HG03432 (cell line): ENCODE measurements at regions not wholly inside any gene's neighbourhood (a gene's known extent, or its start where the extent isn't known, plus 50 kb on each side); places are given as distances from the start of the nearest gene placed in this dataset.

ENCODE experiments used
- ATAC-seq: cut with Tn5 transposase; IDR thresholded peaks from one replicate; pipeline ENCODE4 v1.9.1; 2021; ENCODE audit warnings: mild to moderate bottlenecking, moderate library complexity; ENCODE audit not compliant: unreplicated experiment

DNA sequence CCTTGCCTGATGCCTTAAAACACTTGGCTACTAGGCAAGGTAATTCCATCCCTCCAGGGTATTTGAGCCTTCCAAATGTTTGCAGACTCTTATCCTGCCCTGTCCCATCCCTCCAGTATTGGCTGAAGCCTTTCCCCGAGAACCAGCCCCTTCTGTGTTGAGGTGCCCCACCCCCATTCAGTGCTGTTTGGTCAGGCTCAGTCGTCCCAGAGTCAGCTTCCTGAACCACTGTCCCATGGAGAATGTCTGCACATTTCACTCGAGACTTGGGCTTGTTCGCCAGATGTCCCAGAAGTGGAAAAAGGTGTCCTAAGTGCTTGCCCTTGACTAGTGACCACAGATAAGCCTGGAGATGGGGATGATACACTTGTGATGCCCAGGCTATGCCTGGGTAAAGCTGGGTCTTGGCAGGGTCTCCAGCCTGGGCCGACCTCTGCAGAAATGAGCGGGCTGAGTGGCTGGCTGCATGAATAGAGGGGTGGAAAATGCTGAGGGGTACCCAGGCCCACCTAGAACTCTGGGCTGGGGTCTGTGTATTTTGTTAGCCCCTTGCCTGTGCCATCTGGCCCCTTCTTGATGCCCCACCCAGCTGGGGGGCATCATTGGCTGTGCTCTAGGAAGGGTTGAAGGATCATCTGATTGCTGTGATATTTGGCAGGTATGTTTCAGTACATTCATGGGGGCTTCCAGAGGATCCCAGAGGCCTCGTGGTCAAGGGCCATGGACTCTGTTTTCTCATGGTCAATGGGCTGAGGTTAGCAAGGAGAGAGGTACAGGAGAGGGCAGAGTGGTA lies 178.4 kb downstream of the MACROH2A1 start:
- ATAC-seq, result no peak

DNA sequence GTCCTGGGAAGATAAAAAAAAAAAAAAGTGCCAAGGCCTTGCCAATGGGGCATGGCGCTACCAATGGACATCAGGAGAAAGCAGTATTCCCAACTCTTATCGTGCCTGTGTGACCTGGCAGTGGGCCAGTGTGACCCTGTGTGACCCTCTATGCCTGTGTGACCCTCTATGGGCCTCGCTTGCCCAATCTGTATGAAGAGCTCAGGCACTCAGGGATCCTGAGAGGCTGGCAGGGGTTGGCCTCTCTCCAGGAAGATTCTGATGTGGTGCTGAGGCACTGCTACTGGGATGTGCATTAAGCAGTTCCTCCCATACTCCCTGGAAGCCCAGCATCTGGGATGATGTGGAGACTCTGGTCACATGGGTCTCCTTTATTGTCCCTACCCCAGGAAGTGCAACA lies 179.2 kb downstream of the MACROH2A1 start:
- no peak for ATAC-seq

DNA sequence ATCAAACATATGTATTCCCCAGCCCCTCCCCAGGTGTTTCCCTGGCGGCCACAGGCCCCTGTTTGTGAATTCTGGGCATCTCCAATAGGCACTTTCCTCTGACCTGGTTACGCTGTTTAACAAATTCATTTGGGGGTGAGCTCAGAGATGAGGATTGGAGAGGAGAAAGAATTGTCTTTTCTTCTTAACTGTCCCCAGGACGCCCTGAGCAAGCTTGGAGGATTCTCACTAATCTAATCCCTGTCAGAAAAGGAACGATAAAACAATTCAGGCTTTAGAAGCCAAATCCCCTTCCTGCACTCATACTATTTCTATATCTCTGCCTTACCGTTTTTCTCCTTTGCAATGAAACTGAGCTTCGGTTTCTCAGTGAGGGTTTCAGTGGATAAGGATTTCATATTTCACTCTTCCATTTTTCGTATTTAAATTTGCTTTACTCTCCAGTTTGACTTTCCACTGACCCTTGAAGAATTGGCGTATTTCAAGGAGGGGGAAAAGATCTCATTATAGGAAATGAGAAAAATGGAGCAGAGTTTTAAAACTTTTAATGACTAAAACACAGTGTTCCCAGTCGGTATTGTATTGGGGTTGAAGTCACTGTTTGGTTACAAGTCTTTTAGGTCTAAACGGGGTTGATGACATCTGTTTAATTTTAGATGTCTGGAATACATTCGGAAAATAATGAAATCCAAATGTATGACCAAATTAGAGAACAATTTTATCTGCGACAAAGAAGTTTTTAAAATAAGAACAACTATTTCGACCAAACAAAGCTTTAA lies 180.1 kb downstream of the MACROH2A1 start:
- ATAC-seq, result no peak

DNA sequence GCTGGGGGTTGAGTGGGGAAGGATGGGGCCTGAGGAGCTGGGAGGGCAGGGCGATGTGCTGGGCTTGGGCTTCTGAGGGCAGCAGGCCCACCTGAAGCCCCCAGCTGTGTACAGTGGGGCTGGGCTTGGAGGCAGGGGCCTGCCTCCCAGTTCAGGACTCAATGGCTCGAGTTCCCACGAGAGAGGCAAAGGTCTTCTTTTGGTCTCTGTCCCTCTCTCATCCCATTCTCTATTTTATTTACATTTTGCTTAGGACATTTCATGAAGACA lies 180.6 kb downstream of the MACROH2A1 start:
- ATAC-seq, result no peak

DNA sequence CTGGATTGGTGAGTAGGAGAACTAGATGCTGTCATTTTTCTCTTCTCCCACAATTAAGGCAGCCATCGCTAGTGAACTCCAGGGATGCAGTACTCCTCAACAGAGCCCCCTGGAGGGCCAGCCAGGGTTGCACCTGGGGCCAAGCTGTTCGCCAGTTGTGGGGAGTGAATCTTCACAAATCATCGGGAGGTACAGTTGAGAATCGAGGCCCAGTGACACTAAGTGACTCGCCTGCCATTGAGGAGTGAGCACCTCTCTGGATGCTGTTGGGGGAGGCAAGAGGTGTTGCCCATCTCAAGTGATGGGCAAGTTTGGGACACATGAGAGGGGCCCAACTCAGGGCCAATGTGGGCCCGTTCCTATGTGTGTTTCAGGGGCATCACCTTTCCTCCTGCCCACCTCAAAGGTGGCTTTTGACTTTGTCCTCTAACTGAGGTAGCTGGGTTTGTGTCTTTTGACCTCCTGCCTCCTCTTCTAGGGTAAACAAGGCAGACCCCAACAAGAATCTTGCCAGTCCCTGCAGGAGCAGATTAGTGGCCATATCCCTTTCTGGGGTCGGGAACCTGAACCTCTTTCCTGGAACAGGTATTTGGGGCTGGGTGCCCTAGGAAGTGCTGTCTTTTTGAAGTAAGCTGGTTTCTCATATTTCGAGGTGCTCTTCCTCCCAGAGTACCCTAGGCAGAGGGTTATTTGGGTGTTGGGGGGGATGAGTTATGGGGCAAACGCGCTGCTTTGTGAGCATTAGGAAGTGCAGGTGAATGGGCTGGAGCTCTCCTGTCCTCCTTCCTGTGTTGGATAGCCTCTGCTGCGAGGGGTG lies 181.2 kb downstream of the MACROH2A1 start:
- ATAC-seq, result no peak

DNA sequence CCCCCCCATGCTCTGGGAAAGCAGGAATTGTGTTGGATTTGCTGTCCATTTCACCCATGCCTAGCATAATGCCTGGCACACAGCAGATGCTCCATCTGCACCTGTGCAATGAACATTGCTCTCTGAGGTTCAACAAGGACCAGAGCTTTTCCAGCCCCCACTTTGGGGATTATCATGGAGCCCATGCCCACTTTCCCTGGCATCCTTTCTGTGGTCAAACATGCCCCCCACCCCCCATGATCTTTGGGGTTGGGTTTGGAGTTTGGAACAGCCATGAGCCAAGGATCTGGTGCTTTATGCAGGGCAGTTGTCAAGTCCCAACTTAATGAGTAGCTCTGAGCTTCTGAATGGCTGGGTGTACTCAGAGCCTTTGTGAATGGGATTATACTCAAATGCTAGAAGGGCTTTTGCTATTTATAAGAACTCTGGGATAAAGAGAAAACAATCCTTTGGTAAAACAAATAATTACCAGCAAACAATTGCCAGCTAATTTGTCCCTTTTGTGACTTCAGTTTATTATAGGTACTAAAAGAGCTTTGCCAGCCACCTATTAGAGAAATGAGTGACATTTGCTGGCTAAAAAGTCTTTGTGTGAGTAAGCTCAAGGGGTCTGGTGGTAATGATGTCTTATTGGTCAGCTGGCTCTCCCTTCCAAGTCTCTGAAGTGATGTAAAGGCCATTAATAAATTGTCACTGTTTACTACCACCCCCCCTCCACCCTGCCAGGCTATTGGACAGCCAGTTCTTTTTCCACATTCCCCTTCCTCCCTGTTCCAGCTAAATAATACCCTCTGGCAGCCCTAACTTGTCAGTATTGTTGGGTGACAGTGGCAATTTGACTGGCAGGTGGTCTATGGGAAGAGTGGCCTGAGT lies 182.3 kb downstream of the MACROH2A1 start:
- ATAC-seq, result no peak

DNA sequence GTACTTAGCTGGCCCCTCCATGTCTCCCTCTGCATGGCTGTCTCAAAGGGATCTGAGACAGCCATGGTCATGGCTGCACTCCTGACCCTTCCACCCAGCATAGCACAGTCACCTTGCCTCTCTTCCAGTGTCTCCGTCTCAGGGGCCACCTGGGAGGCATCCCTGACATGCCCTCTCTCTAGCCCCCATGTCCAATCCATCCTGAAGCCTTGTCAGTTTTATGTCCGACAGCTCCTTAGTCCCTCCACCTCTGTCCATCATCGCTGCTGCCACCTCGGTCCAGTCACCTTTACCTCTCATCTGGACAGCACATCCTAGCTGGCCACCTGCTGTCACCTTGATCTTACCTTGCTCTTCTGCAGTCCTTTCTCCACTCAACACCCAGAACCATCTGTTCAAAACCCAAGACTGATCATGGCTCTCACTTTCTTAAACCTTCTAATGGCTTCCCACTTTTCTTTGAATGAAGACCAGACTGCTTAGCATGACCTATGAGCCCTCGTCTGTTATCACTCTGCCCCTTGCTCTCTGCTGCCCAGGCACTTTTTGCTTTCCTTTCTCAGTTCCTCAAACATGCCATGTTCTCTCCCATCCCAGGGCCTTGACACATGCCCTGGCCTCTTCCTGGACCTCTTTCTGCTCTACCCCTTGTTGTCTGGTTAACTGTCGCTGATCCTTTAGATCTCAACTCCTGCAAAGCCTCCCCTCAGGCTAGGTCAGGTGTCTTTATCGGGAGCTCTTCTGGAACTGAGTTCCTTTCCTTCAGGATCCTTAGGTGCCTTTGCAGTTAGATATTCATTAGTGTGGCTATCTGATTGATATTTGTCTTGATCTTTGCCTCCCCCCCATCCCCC lies 181.8 kb upstream of the PITX1 start:
- ATAC-seq, result no peak

DNA sequence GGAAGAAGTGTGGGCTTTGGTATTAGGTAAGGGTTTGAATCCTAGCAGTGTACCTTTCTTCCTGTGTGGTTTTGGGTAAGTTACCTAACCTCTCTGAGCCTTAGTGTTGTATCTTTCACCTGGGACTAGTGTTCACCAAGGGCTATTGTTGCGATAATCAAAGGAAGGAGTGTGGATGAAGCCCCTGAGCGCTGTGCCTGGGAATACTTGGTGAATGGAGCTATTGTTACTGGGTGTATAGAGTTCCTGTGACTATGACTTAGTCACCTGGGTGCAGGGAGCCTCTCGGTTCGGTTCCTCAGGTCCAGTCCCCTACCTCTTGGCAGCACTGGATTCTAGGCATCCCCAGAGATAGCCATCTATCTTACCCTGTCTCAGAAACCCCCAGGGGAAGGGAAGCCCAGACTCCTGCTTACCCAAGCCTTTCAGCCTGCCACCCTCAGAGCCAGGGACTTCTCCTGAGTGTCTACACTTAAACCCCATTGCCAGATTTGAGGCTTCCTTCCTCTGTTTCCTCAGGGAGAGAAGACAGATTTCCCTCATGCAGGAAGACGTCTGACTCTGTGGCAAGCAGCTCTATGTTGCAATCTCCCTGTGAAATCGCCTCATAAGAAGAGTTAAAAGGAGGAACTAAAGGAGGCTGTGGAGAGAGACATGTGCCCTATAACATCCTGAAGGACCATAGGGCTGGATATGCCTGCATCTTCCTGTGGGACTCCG lies 181.0 kb upstream of the PITX1 start:
- no peak for ATAC-seq

DNA sequence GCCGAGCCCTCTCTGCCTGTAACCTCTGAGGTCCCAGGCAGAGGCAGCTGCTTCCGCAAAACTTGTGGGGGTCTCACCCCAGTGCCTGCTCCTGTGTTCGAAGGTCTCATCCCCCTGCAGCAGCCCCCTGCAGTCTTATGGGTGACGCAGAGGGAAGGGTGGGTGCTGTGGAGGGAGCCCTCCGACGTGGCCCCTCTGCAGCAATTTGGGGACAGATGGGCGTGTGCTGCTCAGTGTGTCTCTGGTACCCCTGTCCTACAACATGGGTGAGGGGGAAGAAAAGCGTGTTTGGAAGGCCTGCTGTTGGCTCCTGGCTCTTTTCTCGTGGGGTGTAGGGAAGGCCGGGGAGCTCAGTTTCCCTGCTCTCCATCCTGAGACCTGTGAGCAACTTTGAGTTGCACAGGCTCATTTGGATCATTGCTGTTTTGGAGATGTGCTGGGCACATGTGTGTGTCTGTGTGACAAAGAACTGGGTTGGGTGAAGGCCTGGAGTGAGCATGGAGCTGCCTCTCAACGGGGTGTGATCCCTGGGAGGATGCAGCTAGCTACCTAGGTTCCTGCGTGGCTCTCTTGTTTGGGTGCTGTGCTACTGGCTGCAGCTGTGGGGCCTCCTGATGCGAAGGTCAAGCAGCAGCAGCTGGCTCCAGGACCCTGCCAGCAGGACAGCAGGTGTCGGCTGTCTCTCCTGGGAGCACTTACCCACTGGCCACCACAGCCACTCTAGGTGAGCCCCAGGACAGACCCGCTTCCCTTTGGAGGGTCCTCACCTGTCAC lies 179.6 kb upstream of the PITX1 start:
- ATAC-seq, result no peak

DNA sequence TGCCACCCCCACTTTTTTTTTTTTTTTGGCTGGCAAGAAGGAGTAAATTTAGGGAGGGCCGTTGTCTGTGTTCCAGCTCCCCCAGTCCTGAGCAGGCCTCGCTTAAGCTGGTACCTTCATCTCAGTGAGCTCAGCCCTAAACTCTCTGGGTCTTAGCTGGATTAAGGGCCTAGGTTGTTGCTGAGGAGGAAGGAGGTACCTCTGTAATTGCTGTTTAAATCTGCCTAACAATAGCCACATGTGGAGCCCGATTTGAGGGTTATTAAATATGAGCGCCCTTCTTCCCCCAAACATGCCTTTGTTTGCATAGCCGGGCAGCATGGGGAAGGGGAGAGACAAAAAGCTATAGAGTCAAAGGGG lies 179.0 kb upstream of the PITX1 start:
- ATAC-seq, result no peak

DNA sequence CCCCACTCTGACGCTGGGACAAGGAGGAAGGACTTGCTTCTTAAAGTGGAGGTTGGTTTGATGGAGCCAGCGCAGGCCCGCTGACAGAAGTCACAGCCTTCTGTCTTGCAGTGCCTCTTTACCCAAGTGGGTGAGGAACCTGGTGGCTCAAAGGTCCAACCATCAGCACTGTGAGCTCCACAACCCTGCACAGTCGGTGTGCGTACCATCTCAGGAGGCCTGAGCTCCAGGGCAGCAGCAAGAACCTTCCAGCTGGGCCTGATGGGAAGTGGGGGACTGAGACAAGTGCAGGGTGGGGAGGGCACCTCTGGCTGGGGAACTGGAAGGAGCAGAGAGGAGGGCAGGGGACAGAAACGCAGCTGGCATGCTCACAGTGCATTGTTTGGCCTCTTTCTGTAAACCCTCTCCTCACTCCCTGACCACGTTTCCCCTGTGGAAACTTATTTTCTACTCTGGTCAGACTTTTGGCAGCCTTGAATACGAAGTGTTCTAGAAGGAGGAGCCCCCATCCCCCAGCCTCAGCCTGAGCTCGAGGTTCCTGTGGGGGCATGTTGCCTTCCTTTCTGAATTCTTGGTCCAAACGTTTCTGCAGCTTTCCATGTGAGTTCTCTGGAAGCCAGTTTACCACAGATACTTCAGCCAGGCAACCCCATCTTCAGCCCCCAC lies 178.5 kb upstream of the PITX1 start:
- no peak for ATAC-seq

DNA sequence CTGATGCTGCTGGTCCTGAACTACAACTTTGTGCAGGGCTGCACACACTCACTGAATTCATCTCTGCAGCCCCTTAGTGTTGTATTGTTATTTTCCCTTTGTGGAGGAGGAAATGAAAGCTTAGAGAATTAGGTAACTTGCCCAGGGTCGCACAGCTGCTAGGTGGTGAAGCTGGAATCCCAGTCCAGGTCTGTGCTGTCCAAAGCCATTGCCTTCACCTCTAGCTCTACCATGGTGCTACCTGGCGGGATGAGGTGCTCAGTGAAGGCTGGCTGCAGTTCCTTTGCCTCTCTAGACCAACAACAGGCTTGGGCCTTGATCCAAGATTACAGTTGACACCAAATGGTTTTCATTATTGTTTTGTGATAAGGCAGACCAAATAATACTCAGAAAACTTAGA lies 177.8 kb upstream of the PITX1 start:
- ATAC-seq, result no peak

DNA sequence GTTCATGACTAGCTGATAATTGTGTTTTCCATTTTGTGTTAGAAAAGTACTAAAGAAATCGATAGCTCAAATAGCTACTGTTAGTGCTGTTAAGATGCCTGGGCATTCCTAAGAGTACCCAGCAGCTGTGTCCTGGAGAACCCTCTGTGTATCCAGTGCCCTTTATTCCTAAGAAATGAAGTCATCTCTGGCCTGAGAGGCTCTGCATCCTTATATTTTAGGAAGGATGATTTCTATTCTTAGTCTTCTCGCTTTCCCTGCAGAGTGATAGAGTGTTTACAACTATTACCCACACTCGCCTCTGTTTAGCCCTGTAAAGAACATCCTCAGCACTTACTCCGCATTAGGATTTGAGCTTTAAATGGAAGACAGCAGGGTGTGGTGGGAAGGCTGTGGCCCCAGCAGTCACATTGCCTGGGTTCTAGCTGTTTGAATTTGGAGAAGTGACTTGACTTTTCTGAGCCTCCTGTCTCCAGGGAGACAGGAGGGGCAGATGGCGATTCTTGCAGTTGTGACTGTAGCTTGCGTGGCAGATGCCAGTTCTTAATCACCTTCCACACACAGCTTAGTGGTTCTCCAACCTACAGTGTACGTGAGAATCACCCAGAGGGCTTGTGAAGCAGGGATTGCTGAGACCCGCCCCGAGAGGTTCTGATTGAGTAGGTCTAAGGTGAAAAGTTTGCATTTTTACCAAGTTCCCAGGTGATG lies 177.2 kb upstream of the PITX1 start:
- no peak for ATAC-seq

DNA sequence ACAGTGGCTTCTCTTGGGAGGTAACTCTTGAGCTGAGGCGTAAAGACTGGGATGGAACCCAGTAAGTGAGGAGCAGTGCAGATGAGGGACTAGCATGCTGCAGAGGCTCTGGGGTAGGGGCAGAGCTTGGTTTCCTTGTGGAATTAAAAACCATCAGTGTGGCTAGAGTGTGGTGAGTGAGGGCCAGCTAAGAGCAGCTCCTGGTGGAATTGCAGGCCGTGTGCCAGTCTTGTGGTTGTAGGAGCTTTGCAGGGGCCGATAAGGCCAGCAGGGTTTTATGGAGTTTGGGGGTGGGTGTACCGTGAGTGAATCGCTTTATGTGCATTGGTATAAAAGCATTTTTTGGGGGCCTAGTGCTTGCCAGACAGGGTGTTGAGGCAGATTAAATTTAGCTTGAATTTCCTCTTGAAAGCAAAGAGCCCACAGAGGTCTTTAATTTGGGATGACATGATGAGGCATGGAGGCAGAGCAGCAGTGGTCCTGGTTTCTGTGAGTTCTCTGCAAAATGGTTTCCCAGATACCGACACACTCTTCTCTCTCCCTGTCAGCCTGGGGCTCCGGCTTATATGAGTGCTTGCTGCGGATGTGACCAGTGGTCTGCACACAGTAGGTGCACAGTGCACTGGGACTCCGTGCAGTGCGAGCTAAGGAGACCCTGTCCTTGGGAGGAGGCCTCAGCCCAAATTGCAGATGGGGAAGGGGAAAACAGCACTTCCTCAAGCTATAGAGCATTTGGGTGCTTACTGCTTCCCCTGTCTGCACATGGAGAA lies 176.4 kb upstream of the PITX1 start:
- ATAC-seq, result no peak

DNA sequence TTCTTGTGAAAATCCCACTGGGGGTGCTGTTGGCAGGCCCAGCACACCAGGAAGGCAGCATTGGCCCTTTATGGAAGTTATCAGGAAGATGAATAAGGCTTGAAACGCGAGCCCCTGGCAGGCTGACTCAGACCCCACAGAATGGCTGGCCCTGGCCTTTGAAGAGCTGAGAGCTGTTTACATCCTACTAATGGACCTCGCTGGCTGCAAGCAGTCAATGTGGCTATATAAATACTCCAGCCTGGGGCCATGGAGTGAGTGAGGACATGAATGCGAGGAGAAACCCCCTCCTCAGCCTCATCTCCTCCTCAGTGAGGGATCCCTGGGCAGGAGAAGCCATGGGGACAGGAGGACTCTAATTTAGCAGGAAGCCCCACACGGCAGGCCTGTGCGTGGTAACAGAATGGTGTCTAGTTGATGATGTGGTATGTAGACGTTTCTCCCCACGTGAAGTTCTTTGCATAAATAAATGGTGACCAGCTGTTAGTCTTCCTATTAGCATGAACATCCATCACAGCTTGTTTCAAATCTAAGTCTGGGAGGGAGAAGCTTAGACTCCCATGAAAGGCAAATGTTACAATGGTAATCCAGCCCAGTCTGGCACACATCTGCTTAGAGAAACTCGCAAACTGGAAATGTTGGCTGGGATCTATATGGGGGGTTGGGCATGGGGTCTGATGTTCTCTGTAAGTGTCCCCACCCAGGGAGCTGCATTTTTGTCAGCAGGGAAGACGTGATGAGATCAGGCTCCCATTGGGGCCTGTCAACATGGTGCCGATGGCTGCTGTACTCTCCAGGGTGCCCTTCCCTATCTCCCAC lies 175.1 kb upstream of the PITX1 start:
- ATAC-seq, result no peak

DNA sequence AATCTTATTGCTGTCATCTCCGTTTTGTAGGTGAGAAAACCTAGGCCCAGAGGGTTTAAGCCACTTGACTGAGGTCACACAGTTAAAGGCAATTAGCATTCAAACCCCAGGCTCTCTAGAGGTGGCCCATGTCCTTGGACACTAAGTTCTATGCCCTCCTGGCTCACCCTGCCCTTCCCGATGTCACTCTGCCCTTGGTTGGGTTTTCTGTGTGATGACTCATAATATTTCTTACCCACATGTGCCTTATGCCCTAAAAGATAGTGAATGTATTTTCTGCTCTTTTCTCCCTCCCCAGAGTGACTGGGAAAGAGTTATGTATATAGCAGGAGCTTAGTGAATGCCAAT lies 174.5 kb upstream of the PITX1 start:
- no peak for ATAC-seq
